Endodermal cell (in vitro differentiated cells): ENCODE measurements at regions not wholly inside any gene's neighbourhood (a gene's known extent, or its start where the extent isn't known, plus 50 kb on each side); places are given as distances from the start of the nearest gene placed in this dataset.

Source experiments
- DNase-seq: peaks from one replicate; pipeline ENCODE4 v3.0.0-alpha.2; 2017
- H3K27ac ChIP-seq: 2 replicates; pipeline ENCODE4 v1.5.1; 2013; ENCODE audit warnings: mild to moderate bottlenecking, low read depth, low read length, moderate library complexity
- H3K27me3 ChIP-seq: 2 replicates; pipeline ENCODE4 v1.6.1; 2013; ENCODE audit warnings: mild to moderate bottlenecking, low read length, moderate library complexity; ENCODE audit not compliant: insufficient read depth, control insufficient read depth, poor library complexity, severe bottlenecking
- H3K36me3 ChIP-seq: 2 replicates; pipeline ENCODE4 v1.7.0; 2013; ENCODE audit warnings: mild to moderate bottlenecking, low read length, moderate library complexity; ENCODE audit not compliant: control insufficient read depth, insufficient read depth
- H3K4me1 ChIP-seq: one replicate; pipeline ENCODE4 v1.7.0; 2013; ENCODE audit warnings: low read length; ENCODE audit not compliant: control insufficient read depth, insufficient read depth
- H3K4me3 ChIP-seq: 2 replicates; pipeline ENCODE4 v1.5.1; 2013; ENCODE audit warnings: mild to moderate bottlenecking, low read length, moderate library complexity
- H3K9ac ChIP-seq: 2 replicates; pipeline ENCODE4 v1.6.1; 2013; ENCODE audit warnings: mild to moderate bottlenecking, low read length, moderate library complexity; ENCODE audit not compliant: poor library complexity, severe bottlenecking; ENCODE audit errors: extremely low read depth
- H3K9me3 ChIP-seq: 2 replicates; pipeline ENCODE4 v1.6.1; 2013; ENCODE audit warnings: mild to moderate bottlenecking, low read length, moderate library complexity; ENCODE audit not compliant: control insufficient read depth
- H3K27ac Mint-ChIP-seq: 2 replicates; pipeline ENCODE4 v1.8.0; 2020; ENCODE audit warnings: mixed read lengths
- H3K27me3 Mint-ChIP-seq: 2 replicates; pipeline ENCODE4 v1.8.0; 2021; ENCODE audit warnings: mild to moderate bottlenecking, mixed read lengths; ENCODE audit not compliant: insufficient read depth
- H3K36me3 Mint-ChIP-seq: 2 replicates; pipeline ENCODE4 v1.8.0; 2020; ENCODE audit warnings: low read depth, mixed read lengths
- H3K4me1 Mint-ChIP-seq: 2 replicates; pipeline ENCODE4 v1.8.0; 2020; ENCODE audit warnings: mixed read lengths
- H3K4me3 Mint-ChIP-seq: 2 replicates; pipeline ENCODE4 v1.8.0; 2020; ENCODE audit warnings: mild to moderate bottlenecking, moderate library complexity, mixed read lengths
- H3K9me3 Mint-ChIP-seq: 2 replicates; pipeline ENCODE4 v1.8.0; 2020; ENCODE audit warnings: mild to moderate bottlenecking, mixed read lengths
- WGBS, 2 experiments: methylation state at CpG; one replicate each; pipeline versions ENCODE4 v1.1.5 to v1.1.7; 2013; ENCODE audit warnings: missing lambda C conversion rate in 2 of 2, mixed read lengths in 1 of 2; ENCODE audit not compliant: insufficient coverage in 1 of 2, insufficient read length in 1 of 2; 5-methylcytosine and 5-hydroxymethylcytosine counted together
- TF ChIP-seq, protein P1 (sequence below): fragments of 200-600 bp; sonication (generic); conservative IDR thresholded peaks from 2 replicates; pipeline ENCODE4 v1.5.0; 2021; ENCODE audit warnings: antibody characterized with exemption, mild to moderate bottlenecking

DNA sequence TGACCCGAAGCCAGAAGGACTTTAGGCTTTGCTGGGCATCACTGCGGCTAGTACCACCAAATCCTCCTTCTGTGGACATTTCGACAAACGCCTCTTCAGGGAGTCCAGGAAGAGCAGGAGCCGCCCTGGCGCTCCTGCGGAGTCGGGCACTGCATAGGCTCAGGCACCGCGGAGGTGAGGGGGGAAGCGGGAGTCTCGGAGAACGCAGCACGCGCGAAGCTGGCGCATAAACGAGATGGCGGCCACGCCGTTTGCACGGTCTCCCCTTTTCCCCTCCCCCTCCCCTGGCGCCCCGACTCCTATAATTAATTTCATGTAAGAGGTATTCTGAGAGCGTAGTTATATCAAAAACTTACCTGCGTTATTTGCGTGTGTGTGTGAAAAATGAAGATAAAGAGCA, 137.8 kb upstream of the GAS1 start:
- H3K27ac ChIP-seq: no peak overlapping the region
- peaks cover 2% of the 10 kb centered on the region for H3K9me3 Mint-ChIP-seq
- H3K4me1 ChIP-seq: no peaks in the 10 kb centered on the region
- H3K9ac ChIP-seq: no peak overlapping the region
- H3K27me3 ChIP-seq: no peaks in the 10 kb centered on the region
- 96 to 97% methylated on average over 10 to 25 of the region's 27 CpGs for WGBS, 2 experiments
- H3K27ac Mint-ChIP-seq: no peak overlapping the region
- H3K36me3 ChIP-seq: no peaks in the 10 kb centered on the region
- H3K27me3 Mint-ChIP-seq: peaks cover 7% of the 10 kb centered on the region
- H3K4me3 Mint-ChIP-seq: no peak overlapping the region
- no peaks in the 10 kb centered on the region for H3K4me1 Mint-ChIP-seq
- peaks cover under 1% of the 10 kb centered on the region for H3K9me3 ChIP-seq
- no peaks in the 10 kb centered on the region for H3K36me3 Mint-ChIP-seq
- TF ChIP-seq, protein P1, sequence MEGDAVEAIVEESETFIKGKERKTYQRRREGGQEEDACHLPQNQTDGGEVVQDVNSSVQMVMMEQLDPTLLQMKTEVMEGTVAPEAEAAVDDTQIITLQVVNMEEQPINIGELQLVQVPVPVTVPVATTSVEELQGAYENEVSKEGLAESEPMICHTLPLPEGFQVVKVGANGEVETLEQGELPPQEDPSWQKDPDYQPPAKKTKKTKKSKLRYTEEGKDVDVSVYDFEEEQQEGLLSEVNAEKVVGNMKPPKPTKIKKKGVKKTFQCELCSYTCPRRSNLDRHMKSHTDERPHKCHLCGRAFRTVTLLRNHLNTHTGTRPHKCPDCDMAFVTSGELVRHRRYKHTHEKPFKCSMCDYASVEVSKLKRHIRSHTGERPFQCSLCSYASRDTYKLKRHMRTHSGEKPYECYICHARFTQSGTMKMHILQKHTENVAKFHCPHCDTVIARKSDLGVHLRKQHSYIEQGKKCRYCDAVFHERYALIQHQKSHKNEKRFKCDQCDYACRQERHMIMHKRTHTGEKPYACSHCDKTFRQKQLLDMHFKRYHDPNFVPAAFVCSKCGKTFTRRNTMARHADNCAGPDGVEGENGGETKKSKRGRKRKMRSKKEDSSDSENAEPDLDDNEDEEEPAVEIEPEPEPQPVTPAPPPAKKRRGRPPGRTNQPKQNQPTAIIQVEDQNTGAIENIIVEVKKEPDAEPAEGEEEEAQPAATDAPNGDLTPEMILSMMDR: no peak
- no peak overlapping the region for H3K4me3 ChIP-seq
- DNase-seq: no peak

DNA sequence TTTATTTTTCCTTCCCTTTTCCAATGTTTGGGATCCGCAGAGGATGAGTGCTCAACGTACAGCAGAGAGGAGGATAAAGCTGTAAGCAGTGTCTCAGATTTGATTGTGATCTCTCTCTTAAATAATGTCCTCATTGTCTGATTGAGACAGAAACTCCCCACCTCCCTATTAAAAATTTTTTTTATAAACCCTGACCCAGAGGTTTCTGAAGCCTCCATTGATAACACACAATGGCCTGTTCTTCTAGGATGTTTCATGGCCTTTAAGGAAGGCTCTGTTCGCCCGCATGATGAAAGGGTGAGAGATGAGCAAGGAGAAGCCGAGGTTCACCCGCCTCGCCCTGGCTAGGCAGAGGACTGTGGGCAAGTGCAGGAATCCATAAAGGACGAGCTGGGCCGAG, 138.2 kb upstream of the GAS1 start:
- no peaks in the 10 kb centered on the region for H3K36me3 Mint-ChIP-seq
- H3K4me3 Mint-ChIP-seq: no peak overlapping the region
- TF ChIP-seq, protein P1: no peak
- no peaks in the 10 kb centered on the region for H3K9me3 Mint-ChIP-seq
- no peaks in the 10 kb centered on the region for H3K4me1 Mint-ChIP-seq
- peaks cover 7% of the 10 kb centered on the region for H3K27me3 Mint-ChIP-seq
- Histone ChIP-seq H3K4me1 (no peaks in the 10 kb centered on the region), H3K4me3 (no peak overlapping the region), H3K27ac (no peak overlapping the region), H3K36me3 (no peaks in the 10 kb centered on the region), H3K27me3 (no peaks in the 10 kb centered on the region), H3K9me3 (no peaks in the 10 kb centered on the region), H3K9ac (no peak overlapping the region)
- 83 to 100% methylated on average over 5 to 9 of the region's 9 CpGs for WGBS, 2 experiments
- no peak overlapping the region for H3K27ac Mint-ChIP-seq
- no peak for DNase-seq

DNA sequence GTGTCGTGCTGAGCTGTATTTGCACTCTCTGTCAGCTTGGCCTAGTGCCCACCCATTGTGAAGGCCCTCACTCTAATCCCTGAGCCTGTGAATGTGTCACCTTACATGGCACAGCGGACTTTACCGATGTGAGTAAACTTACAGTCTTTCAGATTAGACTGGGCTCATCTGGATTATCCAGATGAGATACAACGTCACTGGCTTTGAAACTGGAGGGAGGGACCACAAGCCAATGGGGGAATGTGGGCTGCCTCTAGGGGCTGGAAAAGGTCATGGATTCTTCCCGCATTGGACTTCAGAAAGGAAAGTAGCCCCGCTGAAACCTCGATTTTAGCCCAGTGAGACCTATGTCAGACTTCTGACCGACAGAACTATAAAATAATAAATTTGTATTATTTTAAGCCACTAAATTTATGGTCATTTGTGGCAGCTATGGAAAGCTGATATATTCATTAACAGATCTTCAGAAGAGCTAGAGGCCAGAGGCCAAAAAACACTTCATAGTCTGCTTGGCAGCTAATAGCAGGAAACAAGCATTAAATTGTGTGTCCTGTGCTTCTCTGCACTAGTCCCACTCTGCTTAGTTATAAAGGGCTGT, 139.0 kb upstream of the GAS1 start:
- Mint-ChIP-seq H3K27ac (no peak overlapping the region), H3K27me3 (peaks cover 7% of the 10 kb centered on the region), H3K4me1 (no peaks in the 10 kb centered on the region), H3K9me3 (no peaks in the 10 kb centered on the region), H3K4me3 (no peak overlapping the region), H3K36me3 (no peaks in the 10 kb centered on the region)
- H3K4me3 ChIP-seq: no peak overlapping the region
- H3K27me3 ChIP-seq: no peaks in the 10 kb centered on the region
- no peak for DNase-seq
- no peaks in the 10 kb centered on the region for H3K9me3 ChIP-seq
- TF ChIP-seq, protein P1: no peak
- H3K4me1 ChIP-seq: no peaks in the 10 kb centered on the region
- no peak overlapping the region for H3K27ac ChIP-seq
- H3K36me3 ChIP-seq: no peaks in the 10 kb centered on the region
- 94 to 100% methylated on average over 5 to 8 of the region's 8 CpGs for WGBS, 2 experiments
- no peak overlapping the region for H3K9ac ChIP-seq
